Sigmoid colon (tissue), 4 donors: ENCODE measurements at regions not wholly inside any gene's neighbourhood (a gene's known extent, or its start where the extent isn't known, plus 50 kb on each side); places are given as distances from the start of the nearest gene placed in this dataset.

ENCODE experiments used
- EP300 ChIP-seq, 4 donors: sonication (generic); formaldehyde crosslinking; IDR thresholded peaks; one replicate each; pipeline ENCODE4 v1.6.1; 2017; ENCODE audit warnings: antibody characterized with exemption in 4 of 4
- POLR2A ChIP-seq, 2 donors: fragments of 450-650 bp; IDR thresholded peaks; one replicate each; pipeline ENCODE4 v1.6.1; 2016; ENCODE audit warnings: antibody characterized with exemption in 2 of 2, mild to moderate bottlenecking in 2 of 2, moderate library complexity in 2 of 2
- TF ChIP-seq, protein P1 (sequence below), 4 experiments: fragments of 450-650 bp in 3 of 4; fragments of 200-600 bp in 1 of 4; IDR thresholded peaks; one replicate each; pipeline ENCODE4 v1.5.1; 2016 to 2019; ENCODE audit warnings: antibody characterized with exemption in 4 of 4, mild to moderate bottlenecking in 3 of 4, moderate library complexity in 2 of 4

DNA sequence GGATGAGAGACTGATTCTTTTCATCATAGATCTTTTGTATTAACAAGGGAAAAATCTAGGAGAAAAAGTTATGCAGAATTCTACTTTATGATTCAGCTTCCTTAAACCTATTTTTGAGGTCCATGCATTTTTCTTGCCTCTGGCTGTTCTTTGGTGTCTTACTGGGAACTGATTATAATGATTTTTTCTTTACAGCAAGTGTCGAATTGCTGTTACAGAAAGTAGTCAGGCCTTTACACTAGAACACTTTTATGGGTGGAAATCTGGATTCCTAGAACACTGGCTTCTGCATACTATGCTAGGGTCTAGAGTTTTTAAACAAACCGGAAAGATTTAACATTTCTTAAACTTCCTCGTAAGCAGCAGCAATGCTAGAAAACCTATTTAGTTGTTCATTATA lies 302.6 kb downstream of the NUP35 start:
- TF ChIP-seq, protein P1, sequence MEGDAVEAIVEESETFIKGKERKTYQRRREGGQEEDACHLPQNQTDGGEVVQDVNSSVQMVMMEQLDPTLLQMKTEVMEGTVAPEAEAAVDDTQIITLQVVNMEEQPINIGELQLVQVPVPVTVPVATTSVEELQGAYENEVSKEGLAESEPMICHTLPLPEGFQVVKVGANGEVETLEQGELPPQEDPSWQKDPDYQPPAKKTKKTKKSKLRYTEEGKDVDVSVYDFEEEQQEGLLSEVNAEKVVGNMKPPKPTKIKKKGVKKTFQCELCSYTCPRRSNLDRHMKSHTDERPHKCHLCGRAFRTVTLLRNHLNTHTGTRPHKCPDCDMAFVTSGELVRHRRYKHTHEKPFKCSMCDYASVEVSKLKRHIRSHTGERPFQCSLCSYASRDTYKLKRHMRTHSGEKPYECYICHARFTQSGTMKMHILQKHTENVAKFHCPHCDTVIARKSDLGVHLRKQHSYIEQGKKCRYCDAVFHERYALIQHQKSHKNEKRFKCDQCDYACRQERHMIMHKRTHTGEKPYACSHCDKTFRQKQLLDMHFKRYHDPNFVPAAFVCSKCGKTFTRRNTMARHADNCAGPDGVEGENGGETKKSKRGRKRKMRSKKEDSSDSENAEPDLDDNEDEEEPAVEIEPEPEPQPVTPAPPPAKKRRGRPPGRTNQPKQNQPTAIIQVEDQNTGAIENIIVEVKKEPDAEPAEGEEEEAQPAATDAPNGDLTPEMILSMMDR (IDR thresholded peaks at IDR 0.05): no peak
- TF ChIP-seq POLR2A (IDR thresholded peaks at IDR 0.05) (no peak), EP300 (IDR thresholded peaks at IDR 0.05) (no peak)
